ENCODE measurements at regions not wholly inside any gene's neighbourhood (a gene's known extent, or its start where the extent isn't known, plus 50 kb on each side); places are given as distances from the start of the nearest gene placed in this dataset.
A peak's percentile ranks its signal among the peaks of the same experiment; 100 is the strongest.

DNA sequence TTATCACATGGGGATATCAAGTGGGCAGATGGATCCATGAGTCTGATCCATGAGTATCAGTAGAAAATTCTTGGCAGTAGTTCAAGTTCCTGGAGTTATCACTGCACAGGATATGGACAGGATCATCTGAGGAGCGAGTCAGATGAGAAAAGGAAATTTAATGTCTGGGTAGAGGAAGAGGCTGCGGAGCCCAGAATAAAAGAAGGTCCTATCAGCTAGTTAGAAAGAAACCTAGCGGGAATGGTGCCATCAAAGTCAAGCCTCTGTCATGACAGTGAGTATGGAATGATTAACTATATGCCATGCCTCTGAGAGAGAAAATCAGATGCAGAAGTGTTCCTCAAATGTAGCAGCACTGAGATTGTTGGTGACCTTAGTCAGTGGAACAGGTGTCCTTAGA is 248.1 kb downstream of the PIK3R1 start:
- ATAC-seq (no peak), DNase-seq (no peak)
- intact Hi-C loops (cut with micrococcal nuclease): loop anchor here (5.0 kb wide), 1 partner anchor 176 kb away; no protein-coding TSS in a partner anchor

DNA sequence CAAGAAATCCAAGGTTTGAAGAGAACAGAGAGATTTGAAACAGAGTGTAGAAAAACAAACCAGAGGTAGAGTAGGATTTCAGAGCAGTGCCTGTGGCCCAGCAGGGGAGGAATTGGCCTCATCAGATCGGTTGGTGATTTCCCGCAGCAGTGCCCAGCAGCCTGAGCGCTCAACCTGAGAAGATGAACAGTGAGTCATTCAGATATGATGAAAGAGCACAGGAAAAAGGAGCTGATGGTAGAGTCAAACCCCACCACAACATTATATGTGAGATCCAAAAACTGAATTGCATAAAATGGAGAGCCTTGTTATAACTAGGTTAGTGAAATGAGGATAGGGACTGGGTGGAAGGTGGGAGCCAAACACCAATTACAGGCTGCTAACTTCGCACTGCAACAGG is 248.9 kb downstream of the PIK3R1 start:
- intact Hi-C loops (cut with micrococcal nuclease): loop anchor here (5.0 kb wide), 1 partner anchor 177 kb away; no protein-coding TSS in a partner anchor
- ATAC-seq (no peak), DNase-seq (no peak)

DNA sequence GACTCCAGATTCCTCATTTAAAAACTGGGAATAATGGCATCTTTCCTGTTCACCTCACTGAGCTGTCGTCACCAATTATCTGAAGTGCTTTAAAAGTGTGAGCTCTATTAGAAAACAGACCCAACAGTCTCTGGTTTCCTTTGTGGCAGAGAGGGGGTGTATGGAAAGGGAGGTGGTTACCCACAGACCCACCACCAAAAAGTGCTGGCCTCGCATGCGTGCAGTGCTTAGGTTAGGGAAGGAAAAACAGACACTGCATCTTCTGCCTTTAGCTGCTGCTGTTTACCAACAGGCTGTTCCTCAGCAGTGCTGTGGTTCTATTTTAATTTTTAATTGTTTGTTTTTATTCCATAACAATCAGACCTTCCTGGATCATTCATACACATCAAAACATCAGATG is 249.6 kb downstream of the PIK3R1 start:
- no peak for DNase-seq
- intact Hi-C loops (cut with micrococcal nuclease): no loop called here
- ATAC-seq: no peak

DNA sequence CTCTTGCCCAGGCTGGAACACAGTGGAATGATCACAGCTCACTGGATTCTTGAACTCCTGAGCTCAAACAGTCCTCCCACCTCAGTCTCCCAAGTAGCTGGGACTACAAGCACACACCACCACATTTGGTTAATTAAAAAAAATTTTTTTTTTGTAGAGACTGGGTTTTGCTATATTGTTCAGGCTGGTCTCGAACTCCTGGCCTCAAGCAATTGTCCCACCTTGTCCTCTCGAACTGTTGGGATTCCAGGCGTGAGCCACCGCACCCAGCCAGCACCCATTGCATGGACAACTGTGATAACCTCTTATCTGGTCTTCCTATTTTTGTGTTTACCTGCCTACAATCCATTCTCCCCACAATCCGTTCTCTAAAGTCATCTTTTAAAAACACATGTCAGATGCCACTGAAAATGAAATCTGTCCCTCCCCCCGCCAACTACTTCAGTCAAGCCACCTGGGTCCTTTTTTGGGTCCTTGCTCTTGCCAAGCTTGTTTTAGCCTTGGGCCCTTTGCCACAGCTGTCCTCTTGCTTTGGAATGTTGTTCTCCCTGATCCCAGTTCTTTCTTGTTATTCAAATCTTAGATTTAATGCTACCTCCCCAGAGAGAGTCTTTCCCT is 250.5 kb downstream of the PIK3R1 start:
- no peak for ATAC-seq
- intact Hi-C loops (cut with micrococcal nuclease): no loop called here
- no peak for DNase-seq

DNA sequence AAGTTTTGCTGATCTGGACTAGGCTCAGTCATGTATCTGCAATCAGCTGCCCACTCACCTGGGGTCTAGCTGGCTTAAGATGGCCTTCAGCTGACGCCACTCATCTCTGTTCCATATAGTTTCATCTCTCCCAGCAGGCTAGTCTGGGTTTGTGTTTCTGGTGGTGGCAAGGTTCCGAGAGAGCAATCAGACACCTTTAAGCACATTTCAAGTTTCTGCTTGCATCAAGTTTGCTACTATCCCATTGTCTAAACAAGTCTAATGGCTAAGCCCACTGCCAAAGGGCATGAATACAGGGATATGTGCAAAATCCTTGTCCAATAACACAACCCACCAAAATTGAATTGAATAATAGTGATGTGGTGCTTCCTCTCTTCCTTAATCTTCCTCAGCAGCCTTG is 251.7 kb downstream of the PIK3R1 start:
- DNase-seq: no peak
- intact Hi-C loops (cut with micrococcal nuclease): no loop called here
- no peak for ATAC-seq

DNA sequence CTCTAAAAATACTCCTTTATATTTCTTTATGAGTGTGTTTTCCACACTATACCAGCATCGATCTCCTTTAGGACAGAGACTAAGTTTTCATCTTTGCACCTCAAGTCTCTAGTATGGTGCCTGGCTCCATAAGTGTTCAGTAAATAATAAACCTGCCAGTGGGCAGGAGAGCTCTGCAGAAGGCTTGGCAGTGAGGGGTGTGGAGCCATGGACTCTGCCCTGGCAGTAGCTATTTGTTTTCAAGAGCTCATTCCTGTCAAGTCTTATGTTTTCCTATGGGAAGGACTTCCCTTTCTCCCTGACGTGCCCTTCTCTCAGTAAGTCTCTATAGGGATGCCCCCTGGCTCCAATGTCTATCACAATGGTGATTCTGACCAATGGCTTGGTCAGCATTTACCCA is 252.2 kb downstream of the PIK3R1 start:
- ATAC-seq (no peak), DNase-seq (no peak)
- intact Hi-C loops (cut with micrococcal nuclease): no loop called here

DNA sequence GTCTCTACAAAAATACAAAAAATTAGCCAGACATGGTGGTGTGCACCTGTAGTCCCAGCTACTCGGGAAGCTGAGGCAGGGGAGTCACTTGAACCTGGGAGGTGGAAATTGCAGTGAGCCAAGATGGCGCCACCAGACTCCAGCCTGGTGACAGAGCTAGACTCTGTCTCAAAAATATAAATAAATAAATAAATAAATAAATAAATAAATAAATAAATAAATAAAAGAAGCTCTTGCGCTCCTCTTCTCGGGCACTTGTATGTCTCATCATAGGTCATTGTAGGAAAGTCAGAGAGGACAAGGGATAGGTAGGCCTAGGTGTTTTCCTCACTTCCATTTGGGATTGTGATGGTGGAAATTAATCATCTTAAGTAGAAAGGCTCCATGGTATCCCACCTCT is 252.8 kb downstream of the PIK3R1 start:
- ATAC-seq: no peak
- intact Hi-C loops (cut with micrococcal nuclease): no loop called here
- DNase-seq: no peak

DNA sequence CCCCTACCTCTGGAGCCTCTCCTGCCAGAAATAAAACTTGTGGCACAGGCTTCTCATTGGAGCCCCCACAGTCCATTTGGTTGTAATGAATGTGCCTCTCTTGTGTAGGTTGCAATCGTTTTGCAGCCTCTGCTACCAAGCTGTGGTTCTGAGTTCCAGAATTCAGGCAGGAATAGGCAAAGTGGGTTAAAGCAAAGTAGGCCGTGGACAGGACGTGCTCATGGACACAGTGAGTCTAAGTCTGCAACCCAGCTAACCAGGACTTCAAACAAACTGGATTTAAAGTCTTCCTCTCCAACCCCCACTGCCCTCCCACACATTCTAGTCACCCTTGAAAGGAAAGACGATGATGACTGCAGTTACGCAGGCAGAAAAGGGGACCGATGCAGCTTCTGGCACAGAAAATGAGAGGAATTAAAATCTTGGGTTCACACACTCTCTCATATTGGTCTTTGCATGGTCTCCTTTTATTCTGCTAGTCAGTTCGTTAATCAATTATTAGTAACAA is 260.0 kb downstream of the PIK3R1 start:
- intact Hi-C loops (cut with micrococcal nuclease): no loop called here
- ATAC-seq: no peak
- DNase-seq: no peak

DNA sequence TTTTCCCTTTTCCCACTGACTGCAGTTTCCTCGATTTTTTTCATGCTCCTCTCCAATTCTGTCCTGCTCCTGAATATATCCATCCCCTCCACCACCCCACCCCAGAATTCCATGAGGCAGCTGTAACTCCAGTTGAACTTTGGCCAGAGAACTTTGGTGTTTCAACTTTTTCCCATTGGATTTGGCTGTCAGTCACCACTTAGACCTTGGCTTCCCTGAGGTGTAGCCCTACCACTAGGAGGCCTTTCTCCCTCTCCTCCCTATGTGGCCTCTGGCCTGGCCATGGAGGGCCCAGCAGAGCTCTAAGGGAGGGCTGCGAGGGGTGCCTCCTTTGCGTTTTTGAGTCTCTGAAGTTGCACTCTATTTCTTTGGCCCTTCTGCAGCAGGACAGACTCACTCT is 261.3 kb downstream of the PIK3R1 start:
- intact Hi-C loops (cut with micrococcal nuclease): no loop called here
- ATAC-seq (no peak), DNase-seq (no peak)

DNA sequence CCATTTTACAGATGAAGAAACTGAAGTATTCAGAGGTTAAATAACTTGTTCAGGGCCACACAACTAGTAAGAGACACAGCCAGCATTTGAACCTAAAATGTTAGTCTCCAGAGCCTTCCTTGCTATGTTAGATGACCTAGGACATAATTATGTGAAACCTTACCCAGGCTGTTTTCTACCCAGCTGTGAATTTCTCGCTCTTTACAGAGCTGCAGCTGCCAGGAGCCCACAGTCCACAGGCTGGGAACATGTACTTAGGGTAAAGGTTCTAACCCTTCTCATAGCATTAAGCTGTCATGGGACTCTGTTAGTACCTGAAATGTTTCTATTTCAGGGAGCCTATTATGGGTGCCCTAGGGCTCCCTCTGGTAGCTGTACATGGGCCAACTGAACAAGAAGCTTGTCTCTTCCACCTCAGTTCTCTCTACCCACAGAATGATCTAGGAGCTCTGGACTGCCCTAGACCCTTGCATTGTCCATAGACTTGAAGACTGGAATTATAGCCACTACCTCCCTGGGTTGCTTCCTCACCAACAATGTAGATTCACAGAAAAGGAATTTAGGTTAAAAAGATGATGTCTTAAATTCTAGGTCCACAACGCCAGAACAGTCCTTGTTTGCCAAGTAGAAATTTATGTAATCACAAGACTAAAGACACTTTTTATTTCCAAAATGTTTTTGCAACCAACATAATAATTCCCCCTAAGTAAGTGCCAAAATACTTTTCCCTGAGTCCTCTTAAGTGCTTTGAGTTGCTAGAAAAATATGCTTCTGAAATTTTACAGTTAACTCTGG is 262.9 kb downstream of the PIK3R1 start:
- ATAC-seq (peak; percentile 63), DNase-seq (no peak)
- intact Hi-C loops (cut with micrococcal nuclease): no loop called here

DNA sequence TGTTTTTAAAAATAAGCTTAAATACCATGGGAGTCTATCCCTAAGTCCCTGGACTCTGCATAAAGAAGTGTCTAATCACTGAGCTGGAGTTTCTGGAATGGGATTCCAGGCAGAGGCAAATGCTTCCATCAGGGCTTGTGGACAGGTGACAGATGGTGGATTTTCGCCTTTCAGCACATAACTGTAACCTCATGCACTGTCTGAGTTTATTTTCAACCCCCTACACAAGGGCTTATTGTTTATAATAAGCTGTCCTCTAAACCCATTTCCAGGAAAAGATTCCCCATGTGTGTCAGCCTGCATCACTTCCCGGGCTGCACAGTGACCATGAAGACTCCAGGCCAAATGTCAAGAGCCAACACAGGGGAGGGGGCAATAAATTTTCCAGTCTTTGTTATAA is 264.0 kb downstream of the PIK3R1 start:
- DNase-seq (peak; percentile 31), ATAC-seq (peak; percentile 88)
- intact Hi-C loops (cut with micrococcal nuclease): no loop called here

DNA sequence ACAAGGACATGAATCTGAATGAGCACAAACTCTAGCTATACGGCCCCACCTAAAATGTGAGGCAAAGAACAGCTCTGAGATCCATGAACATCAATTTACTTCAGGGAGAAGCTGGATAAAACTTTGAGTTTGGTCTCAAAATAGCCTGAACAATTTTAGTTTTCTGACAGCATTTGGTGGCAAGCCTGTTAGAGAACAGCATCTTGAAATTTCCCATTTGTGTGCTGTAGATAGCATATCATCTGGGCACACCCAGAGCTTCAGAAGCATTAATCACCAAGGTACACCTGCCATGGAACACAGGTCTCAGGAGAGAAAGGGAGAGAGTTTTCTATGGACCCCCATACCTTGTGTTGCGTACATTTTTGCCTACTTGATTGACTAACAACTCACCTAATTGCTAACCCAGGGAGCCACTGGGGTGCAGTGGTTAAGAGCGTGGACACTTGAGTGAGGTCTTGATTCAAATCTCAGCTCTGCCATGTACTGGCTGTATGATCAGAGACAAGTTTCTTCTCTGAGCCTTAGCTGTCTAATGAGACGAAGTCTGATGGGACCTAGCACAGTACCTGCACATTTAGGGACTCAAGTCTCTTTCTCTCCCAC is 264.9 kb downstream of the PIK3R1 start:
- DNase-seq (no peak), ATAC-seq (peak; percentile 13)
- intact Hi-C loops (cut with micrococcal nuclease): no loop called here

DNA sequence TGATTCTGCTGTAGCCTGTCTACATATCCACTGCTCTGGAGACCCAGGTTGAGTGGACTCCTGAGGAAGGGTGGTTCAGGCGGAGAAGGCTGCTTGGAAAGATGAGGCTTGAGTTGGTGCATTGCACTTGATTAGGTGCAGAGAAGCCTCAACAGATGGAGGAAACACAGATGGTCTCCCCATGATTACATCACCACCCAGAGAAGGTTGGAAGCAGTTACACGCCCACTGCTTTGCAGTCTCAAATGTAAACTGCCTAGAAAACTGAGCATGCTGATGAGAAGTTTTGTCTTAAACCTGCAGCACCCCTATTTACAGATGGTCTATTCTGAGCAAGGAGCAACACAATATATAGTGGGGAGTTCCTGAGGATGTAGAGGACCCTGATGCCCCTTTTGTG is 266.6 kb downstream of the PIK3R1 start:
- DNase-seq (no peak), ATAC-seq (peak; percentile 13)
- intact Hi-C loops (cut with micrococcal nuclease): no loop called here

DNA sequence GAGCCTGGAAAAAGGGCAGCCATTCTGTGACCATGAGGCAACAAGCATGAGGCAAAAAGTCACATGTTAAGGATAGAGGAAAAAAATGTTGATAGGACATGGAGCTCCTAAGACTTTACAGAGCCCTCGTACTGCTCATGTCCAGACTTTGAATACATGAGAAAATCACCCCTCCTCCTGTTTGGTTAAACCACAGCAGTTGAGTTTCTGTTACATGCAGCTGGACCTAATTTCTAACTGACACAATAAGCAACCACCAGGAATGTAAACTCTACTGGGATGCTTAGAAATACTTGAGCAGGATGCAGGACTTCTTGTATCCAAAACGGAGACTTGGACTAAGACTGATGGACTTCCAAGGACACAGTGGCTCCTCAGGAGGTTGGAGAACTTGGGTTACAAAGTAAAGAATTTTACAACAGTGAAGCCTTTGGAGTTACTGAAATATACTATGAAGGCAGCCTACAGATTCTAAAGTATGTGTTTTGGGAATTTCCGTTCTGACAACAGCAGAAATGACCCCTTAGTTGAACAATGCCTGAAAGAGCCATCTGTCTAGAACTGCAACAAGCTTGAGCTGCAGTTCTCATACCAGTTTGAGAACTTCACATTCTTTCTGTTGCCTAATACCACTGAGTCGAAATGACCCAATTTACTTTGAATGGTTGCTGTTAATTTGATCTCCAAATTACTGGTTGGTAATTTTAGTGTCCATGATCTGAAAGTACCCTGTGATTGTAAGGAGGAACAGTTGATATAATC is 268.9 kb downstream of the PIK3R1 start:
- intact Hi-C loops (cut with micrococcal nuclease): no loop called here
- DNase-seq (no peak), ATAC-seq (no peak)

DNA sequence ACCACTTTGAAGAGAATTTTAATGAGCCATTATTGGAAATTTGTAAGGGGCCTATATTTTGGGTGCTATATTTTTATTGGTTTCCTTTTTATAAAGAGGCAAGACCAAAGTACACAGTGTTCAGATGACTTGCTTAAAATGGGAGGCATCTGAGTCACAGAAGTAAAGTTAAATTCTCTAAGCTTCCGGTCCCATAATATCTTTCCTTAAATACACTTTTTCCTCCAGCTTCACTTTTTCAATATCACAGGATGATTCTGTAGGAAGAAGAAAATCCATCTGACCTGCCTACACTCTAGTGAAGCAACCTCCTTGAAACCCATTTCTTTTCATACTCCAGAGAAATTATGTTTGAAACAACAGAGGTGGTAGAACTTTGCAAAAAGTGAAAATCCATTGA is 274.0 kb downstream of the PIK3R1 start:
- intact Hi-C loops (cut with micrococcal nuclease): no loop called here
- no peak for DNase-seq
- no peak for ATAC-seq

DNA sequence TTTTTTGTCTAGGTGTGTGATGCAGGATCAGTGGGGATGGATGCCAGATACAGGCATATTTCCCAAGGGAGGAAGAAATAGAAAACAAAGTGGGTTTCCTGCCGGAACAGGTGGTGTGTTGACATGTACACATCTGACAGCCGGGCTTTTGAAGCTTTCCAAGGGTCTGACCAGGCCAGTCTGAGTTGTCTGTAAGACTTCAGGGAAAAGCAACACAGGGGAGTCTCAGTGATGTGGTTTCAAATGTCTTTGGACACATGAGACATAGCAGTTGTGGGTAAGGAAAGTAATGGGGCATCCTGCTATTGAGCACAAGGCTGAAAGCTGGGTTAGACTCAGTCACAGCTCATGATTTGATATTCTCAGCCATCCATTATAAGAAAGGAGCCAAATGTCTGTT is 274.9 kb downstream of the PIK3R1 start:
- intact Hi-C loops (cut with micrococcal nuclease): no loop called here
- no peak for DNase-seq
- no peak for ATAC-seq

DNA sequence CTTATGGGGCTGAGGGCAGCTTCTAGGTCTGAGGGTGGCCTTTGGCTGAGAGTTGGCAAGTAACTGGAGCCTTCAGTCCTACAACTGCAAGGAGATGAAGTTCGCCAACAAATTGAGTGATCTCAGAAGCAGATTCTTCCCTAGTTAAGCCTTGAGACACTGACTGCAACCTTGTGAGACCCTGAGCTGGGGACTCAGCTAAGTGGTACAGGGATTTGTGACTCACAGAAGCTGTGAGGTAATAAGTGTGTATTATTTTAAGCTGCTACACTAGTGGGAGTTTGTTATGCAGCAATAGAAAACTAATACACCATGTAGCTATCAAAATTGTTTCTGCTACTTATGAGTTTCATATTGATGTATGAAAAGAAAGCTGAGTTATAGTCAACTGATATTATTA is 279.2 kb downstream of the PIK3R1 start:
- DNase-seq (no peak), ATAC-seq (no peak)
- intact Hi-C loops (cut with micrococcal nuclease): no loop called here

DNA sequence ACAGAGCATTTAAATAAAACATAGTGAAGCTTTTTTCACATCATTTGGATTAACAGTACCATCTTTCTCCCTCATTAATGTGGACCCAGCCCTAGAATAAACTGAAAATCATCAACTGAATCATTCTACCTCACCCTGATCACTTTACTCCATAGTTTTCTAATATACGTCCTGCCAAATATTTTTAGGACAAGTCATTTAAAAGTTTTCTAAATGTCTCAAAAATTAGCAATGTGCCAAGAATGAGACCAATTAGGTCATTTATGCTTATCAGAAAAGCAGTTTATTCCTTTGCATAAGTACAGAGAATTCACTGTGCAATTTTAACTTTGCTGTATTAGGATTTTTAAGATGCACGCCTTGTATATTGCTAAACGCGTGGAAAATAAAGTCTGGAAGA is 284.4 kb downstream of the PIK3R1 start:
- intact Hi-C loops (cut with micrococcal nuclease): no loop called here
- ATAC-seq: no peak
- no peak for DNase-seq

DNA sequence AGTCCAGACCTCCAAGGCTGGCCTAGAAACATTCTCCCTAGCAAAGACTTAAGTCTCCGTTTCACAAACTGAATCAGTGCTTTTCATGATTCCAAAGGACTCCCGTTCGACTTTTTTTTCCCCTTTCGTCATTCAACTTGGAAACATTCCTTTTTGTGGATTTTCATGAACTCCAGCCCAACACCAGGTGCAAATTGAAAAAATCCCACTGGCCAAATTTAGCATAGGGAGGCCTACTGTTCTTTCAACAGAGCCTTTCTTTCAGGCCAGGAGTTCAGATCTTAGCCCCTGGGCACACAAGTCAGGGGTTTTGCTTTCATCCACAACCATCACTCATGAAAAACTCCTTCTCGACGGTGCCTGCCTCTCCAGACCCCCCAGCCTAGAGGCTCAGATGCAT is 285.3 kb downstream of the PIK3R1 start:
- intact Hi-C loops (cut with micrococcal nuclease): no loop called here
- ATAC-seq (no peak), DNase-seq (no peak)

DNA sequence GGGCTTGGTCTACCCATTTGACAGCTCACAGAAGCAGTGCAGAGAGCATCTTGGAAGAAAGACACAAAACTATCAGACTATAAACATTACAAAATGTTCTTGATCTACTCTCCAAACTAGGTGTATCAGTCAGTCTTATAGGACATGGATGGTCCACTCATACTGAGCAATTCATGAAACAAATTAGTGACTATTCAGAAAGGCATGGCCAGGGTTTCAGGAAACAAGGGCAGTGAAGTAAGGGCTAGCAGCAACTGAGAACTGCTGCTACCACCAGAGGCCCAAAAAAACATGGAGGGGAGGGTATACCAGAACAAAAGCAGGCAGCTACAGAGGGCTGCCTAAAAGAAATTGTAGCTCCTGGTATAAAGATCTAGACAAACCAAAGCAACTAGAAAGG is 287.0 kb downstream of the PIK3R1 start:
- DNase-seq (no peak), ATAC-seq (no peak)
- intact Hi-C loops (cut with micrococcal nuclease): no loop called here
